ENCODE measurements at regions not wholly inside any gene's neighbourhood (a gene's known extent, or its start where the extent isn't known, plus 50 kb on each side); places are given as distances from the start of the nearest gene placed in this dataset.

DNA sequence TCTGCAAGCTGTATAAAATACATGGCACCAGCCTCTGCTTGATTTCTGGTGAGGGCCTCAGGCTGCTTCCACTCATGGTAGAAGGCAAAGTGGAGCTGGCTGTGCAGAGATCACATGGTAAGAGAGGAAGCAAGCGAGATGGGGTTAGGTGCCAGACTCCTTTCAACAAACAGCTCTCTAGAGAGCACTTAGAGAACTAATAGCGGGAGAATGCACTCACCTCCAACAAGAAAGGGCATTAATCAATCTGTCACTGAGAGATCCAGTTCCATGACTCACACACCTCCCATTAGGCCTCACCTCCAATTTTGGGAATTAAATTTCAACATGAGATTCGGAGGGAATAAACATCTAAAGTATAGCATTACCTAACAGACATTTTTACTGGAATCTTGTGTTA is 644.1 kb upstream of the ARRDC4 start:
- no CpG with 5 or more reads among the region's 3 CpGs for WGBS, 2 donors (ENCODE audit: extremely low coverage in 2 of 2, insufficient read length in 2 of 2, insufficient replicate concordance in 1 of 2)
- DNase-seq (ENCODE audit: low spot score): no peak
- Histone ChIP-seq H3K9me3 (replicated peaks in 1 of 2; ENCODE audit: control insufficient read depth in 2 of 2, insufficient read depth in 1 of 2, low read depth in 1 of 2, low read length in 2 of 2) (no peaks in the 10 kb centered on the region), H3K4ac (ENCODE audit: low read length) (no peak overlapping the region), H3K36me3 (replicated peaks in 1 of 2; ENCODE audit: control insufficient read depth in 2 of 2, insufficient read depth in 2 of 2, low read length in 2 of 2) (no peaks in the 10 kb centered on the region), H4K8ac (ENCODE audit: low read depth, low read length) (no peak overlapping the region), H3K27me3 (ENCODE audit: control insufficient read depth in 3 of 3, insufficient read depth in 3 of 3, low read depth in 1 of 3, low read length in 3 of 3) (no peaks in the 10 kb centered on the region), H2BK15ac (ENCODE audit: low read length) (no peak overlapping the region), H3K14ac (ENCODE audit: low read length) (no peak overlapping the region), H3K4me2 (ENCODE audit: insufficient read depth, low read length, poor library complexity, severe bottlenecking) (no peak overlapping the region), H2AFZ (ENCODE audit: low read length) (no peak overlapping the region), H2BK5ac (ENCODE audit: low read length) (no peak overlapping the region), H3K4me3 (ENCODE audit: low read length in 2 of 2) (no peak overlapping the region), H3K18ac (ENCODE audit: low read length) (no peak overlapping the region), H4K91ac (ENCODE audit: low read depth, low read length, poor library complexity) (no peak overlapping the region), H3K79me1 (ENCODE audit: low read depth, low read length) (no peaks in the 10 kb centered on the region), H3K27ac (replicated peaks; ENCODE audit: low read length) (no peak overlapping the region), H3K4me1 (ENCODE audit: control insufficient read depth in 2 of 2, insufficient read depth in 1 of 2, low read depth in 1 of 2, low read length in 2 of 2) (no peaks in the 10 kb centered on the region), H2BK12ac (ENCODE audit: low read length) (no peak overlapping the region), H2AK5ac (ENCODE audit: low read depth, low read length) (no peak overlapping the region), H2BK120ac (ENCODE audit: low read depth, low read length) (no peak overlapping the region), H3K23ac (ENCODE audit: low read depth, low read length, poor library complexity) (no peak overlapping the region), H3K9ac (ENCODE audit: low read depth, low read length, poor library complexity) (no peak overlapping the region)

DNA sequence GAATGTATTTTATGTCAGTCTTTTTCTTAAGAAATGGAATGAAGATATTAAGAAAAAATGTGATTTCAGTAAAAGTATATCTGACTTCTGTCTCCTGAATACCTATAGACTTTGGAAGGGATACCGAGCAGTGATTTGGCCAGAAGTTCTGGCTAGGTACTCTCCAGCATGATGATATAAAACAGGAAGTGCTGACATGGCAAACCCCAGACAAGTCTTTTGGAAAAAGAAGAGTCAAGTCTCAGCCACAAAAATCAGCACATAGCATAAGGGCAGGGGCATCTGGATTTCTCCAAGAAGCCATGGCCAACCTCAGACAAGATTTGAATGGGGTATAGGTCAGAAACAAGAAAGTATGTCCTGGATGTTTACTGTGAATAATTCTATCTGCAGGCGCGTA is 643.3 kb upstream of the ARRDC4 start:
- Histone ChIP-seq H3K9me3 (replicated peaks in 1 of 2; ENCODE audit: control insufficient read depth in 2 of 2, insufficient read depth in 1 of 2, low read depth in 1 of 2, low read length in 2 of 2) (no peaks in the 10 kb centered on the region), H3K9ac (ENCODE audit: low read depth, low read length, poor library complexity) (no peak overlapping the region), H2BK12ac (ENCODE audit: low read length) (no peak overlapping the region), H3K4me3 (ENCODE audit: low read length in 2 of 2) (no peak overlapping the region), H3K4me2 (ENCODE audit: insufficient read depth, low read length, poor library complexity, severe bottlenecking) (no peak overlapping the region), H2AFZ (ENCODE audit: low read length) (no peak overlapping the region), H3K23ac (ENCODE audit: low read depth, low read length, poor library complexity) (no peak overlapping the region), H3K79me1 (ENCODE audit: low read depth, low read length) (no peaks in the 10 kb centered on the region), H3K27me3 (ENCODE audit: control insufficient read depth in 3 of 3, insufficient read depth in 3 of 3, low read depth in 1 of 3, low read length in 3 of 3) (no peaks in the 10 kb centered on the region), H4K91ac (ENCODE audit: low read depth, low read length, poor library complexity) (no peak overlapping the region), H3K4me1 (ENCODE audit: control insufficient read depth in 2 of 2, insufficient read depth in 1 of 2, low read depth in 1 of 2, low read length in 2 of 2) (no peaks in the 10 kb centered on the region), H3K18ac (ENCODE audit: low read length) (no peak overlapping the region), H3K27ac (replicated peaks; ENCODE audit: low read length) (no peak overlapping the region), H2AK5ac (ENCODE audit: low read depth, low read length) (no peak overlapping the region), H3K14ac (ENCODE audit: low read length) (no peak overlapping the region), H2BK5ac (ENCODE audit: low read length) (no peak overlapping the region), H3K4ac (ENCODE audit: low read length) (no peak overlapping the region), H2BK15ac (ENCODE audit: low read length) (no peak overlapping the region), H4K8ac (ENCODE audit: low read depth, low read length) (no peak overlapping the region), H2BK120ac (ENCODE audit: low read depth, low read length) (no peak overlapping the region), H3K36me3 (replicated peaks in 1 of 2; ENCODE audit: control insufficient read depth in 2 of 2, insufficient read depth in 2 of 2, low read length in 2 of 2) (no peaks in the 10 kb centered on the region)
- no CpG with 5 or more reads among the region's 3 CpGs for WGBS, 2 donors (ENCODE audit: extremely low coverage in 2 of 2, insufficient read length in 2 of 2, insufficient replicate concordance in 1 of 2)
- no peak for DNase-seq (ENCODE audit: low spot score)

DNA sequence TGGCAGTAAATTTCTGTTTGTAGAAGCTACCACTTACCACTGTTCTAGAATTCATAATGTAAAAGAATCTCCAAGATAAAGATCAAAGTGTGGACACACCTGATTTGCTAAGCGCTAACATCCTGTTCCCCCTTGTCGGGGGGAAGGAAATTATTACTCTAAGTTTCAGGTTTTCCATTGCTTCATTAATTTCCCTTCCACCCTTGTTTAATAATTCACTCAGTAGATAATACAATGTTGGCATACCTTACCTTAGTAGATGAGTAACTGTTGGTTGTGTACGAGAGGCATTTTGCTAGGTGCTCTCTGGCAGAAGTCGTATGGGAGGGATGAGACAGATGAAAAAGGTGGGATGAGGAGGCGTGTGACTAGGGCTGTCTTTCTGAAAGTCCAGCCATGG is 641.2 kb upstream of the ARRDC4 start:
- no peaks in the 10 kb centered on the region for H3K27me3 ChIP-seq (ENCODE audit: control insufficient read depth in 3 of 3, insufficient read depth in 3 of 3, low read depth in 1 of 3, low read length in 3 of 3)
- H3K4me2 ChIP-seq (ENCODE audit: insufficient read depth, low read length, poor library complexity, severe bottlenecking): no peak overlapping the region

DNA sequence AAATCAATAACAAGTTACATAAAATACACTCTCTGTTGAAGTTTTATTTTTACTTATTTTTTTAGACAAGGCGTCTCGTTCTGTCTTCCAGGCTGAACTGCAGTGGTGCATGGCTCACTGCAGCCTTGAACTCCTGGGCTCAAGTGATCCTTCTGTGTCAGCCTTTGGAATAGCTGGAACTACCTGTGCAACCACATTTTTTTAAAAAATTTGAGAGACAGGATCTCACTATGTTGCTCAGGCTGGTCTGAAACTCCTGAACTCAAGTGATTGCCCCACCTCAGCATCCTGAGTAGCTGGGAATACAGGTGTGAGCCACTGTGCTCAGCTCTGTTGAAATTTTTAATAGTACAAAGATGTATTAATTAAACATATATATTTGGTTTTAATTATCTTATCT is 614.3 kb upstream of the ARRDC4 start:
- peaks cover 0 to 2% (median 0%) of the 10 kb centered on the region in 3 experiments for H3K27me3 ChIP-seq (ENCODE audit: control insufficient read depth in 3 of 3, insufficient read depth in 3 of 3, low read depth in 1 of 3, low read length in 3 of 3)
- no peak overlapping the region for H3K14ac ChIP-seq (ENCODE audit: low read length)
- H3K23ac ChIP-seq (ENCODE audit: low read depth, low read length, poor library complexity): no peak overlapping the region
- H4K91ac ChIP-seq (ENCODE audit: low read depth, low read length, poor library complexity): no peak overlapping the region
- WGBS, 2 donors (ENCODE audit: extremely low coverage in 2 of 2, insufficient read length in 2 of 2, insufficient replicate concordance in 1 of 2): no CpG with 5 or more reads among the region's 2 CpGs
- H4K8ac ChIP-seq (ENCODE audit: low read depth, low read length): no peak overlapping the region
- no peak overlapping the region for H3K4me2 ChIP-seq (ENCODE audit: insufficient read depth, low read length, poor library complexity, severe bottlenecking)
- H2AK5ac ChIP-seq (ENCODE audit: low read depth, low read length): no peak overlapping the region
- H2BK5ac ChIP-seq (ENCODE audit: low read length): no peak overlapping the region
- H3K4ac ChIP-seq (ENCODE audit: low read length): no peak overlapping the region
- H3K18ac ChIP-seq (ENCODE audit: low read length): no peak overlapping the region
- H2BK120ac ChIP-seq (ENCODE audit: low read depth, low read length): no peak overlapping the region
- H3K9me3 ChIP-seq (replicated peaks in 1 of 2; ENCODE audit: control insufficient read depth in 2 of 2, insufficient read depth in 1 of 2, low read depth in 1 of 2, low read length in 2 of 2): no peaks in the 10 kb centered on the region
- no peak overlapping the region for H2BK12ac ChIP-seq (ENCODE audit: low read length)
- H3K36me3 ChIP-seq (replicated peaks in 1 of 2; ENCODE audit: control insufficient read depth in 2 of 2, insufficient read depth in 2 of 2, low read length in 2 of 2): no peaks in the 10 kb centered on the region
- H3K4me3 ChIP-seq (ENCODE audit: low read length in 2 of 2): no peak overlapping the region
- DNase-seq (ENCODE audit: low spot score): no peak
- H3K4me1 ChIP-seq (ENCODE audit: control insufficient read depth in 2 of 2, insufficient read depth in 1 of 2, low read depth in 1 of 2, low read length in 2 of 2): no peaks in the 10 kb centered on the region
- H2AFZ ChIP-seq (ENCODE audit: low read length): no peak overlapping the region
- no peaks in the 10 kb centered on the region for H3K79me1 ChIP-seq (ENCODE audit: low read depth, low read length)
- H3K27ac ChIP-seq (replicated peaks; ENCODE audit: low read length): no peak overlapping the region
- no peak overlapping the region for H3K9ac ChIP-seq (ENCODE audit: low read depth, low read length, poor library complexity)
- no peak overlapping the region for H2BK15ac ChIP-seq (ENCODE audit: low read length)

More for the DNA sequence above, 641.2 kb upstream of the ARRDC4 start:
- no peak overlapping the region for H2BK15ac ChIP-seq (ENCODE audit: low read length)
- no peak overlapping the region for H3K18ac ChIP-seq (ENCODE audit: low read length)
- no peak overlapping the region for H3K23ac ChIP-seq (ENCODE audit: low read depth, low read length, poor library complexity)
- no peaks in the 10 kb centered on the region for H3K4me1 ChIP-seq (ENCODE audit: control insufficient read depth in 2 of 2, insufficient read depth in 1 of 2, low read depth in 1 of 2, low read length in 2 of 2)
- no peak overlapping the region for H3K4ac ChIP-seq (ENCODE audit: low read length)
- H2BK12ac ChIP-seq (ENCODE audit: low read length): no peak overlapping the region
- no peak overlapping the region for H2AK5ac ChIP-seq (ENCODE audit: low read depth, low read length)
- no peak overlapping the region for H3K9ac ChIP-seq (ENCODE audit: low read depth, low read length, poor library complexity)
- H3K79me1 ChIP-seq (ENCODE audit: low read depth, low read length): no peaks in the 10 kb centered on the region
- no peak overlapping the region for H4K8ac ChIP-seq (ENCODE audit: low read depth, low read length)
- H2BK120ac ChIP-seq (ENCODE audit: low read depth, low read length): no peak overlapping the region
- no peak overlapping the region for H2AFZ ChIP-seq (ENCODE audit: low read length)
- H3K14ac ChIP-seq (ENCODE audit: low read length): no peak overlapping the region
- no peak overlapping the region for H2BK5ac ChIP-seq (ENCODE audit: low read length)
- no CpG with 5 or more reads among the region's 5 CpGs for WGBS, 2 donors (ENCODE audit: extremely low coverage in 2 of 2, insufficient read length in 2 of 2, insufficient replicate concordance in 1 of 2)
- H3K27ac ChIP-seq (replicated peaks; ENCODE audit: low read length): no peak overlapping the region
- H3K4me3 ChIP-seq (ENCODE audit: low read length in 2 of 2): no peak overlapping the region
- no peaks in the 10 kb centered on the region for H3K36me3 ChIP-seq (replicated peaks in 1 of 2; ENCODE audit: control insufficient read depth in 2 of 2, insufficient read depth in 2 of 2, low read length in 2 of 2)
- no peak for DNase-seq (ENCODE audit: low spot score)
- H4K91ac ChIP-seq (ENCODE audit: low read depth, low read length, poor library complexity): no peak overlapping the region
- no peaks in the 10 kb centered on the region for H3K9me3 ChIP-seq (replicated peaks in 1 of 2; ENCODE audit: control insufficient read depth in 2 of 2, insufficient read depth in 1 of 2, low read depth in 1 of 2, low read length in 2 of 2)
